ENCODE measurements at regions not wholly inside any gene's neighbourhood (a gene's known extent, or its start where the extent isn't known, plus 50 kb on each side); places are given as distances from the start of the nearest gene placed in this dataset.
A peak's percentile ranks its signal among the peaks of the same experiment; 100 is the strongest.

GRCh38 chr20:10781526-10781925, 107.7 kb upstream of the JAG1 start:
- no peak overlapping the region for H3K4me2 ChIP-seq (ENCODE audit: low read length)
- no peaks in the 10 kb centered on the region for H3K79me2 ChIP-seq (replicated peaks; ENCODE audit: insufficient read depth, low read length)
- H3K9me3 ChIP-seq (ENCODE audit: low read length) = no peaks in the 10 kb centered on the region
- H3F3A ChIP-seq (ENCODE audit: insufficient read depth, low read length, poor library complexity, severe bottlenecking) = no peaks in the 10 kb centered on the region
- TF ChIP-seq MXI1 (conservative IDR thresholded peaks at IDR 0.05; ENCODE audit: poor library complexity, severe bottlenecking) (no peak), CTCF (IDR thresholded peaks at IDR 0.05; ENCODE audit: poor library complexity, severe bottlenecking) (no peak), TAF1 (IDR thresholded peaks at IDR 0.05; ENCODE audit: low read depth) (no peak), SMC3 (conservative IDR thresholded peaks at IDR 0.05; ENCODE audit: poor library complexity) (no peak), REST (IDR thresholded peaks at IDR 0.05; ENCODE audit: borderline replicate concordance) (no peak), EZH2 (IDR thresholded peaks at IDR 0.05; ENCODE audit: borderline replicate concordance, insufficient read depth, low read length, poor library complexity, severe bottlenecking) (no peak), RAD21 (conservative IDR thresholded peaks at IDR 0.05) (no peak), EP300 (conservative IDR thresholded peaks at IDR 0.05; ENCODE audit: poor library complexity, severe bottlenecking) (no peak), POLR2AphosphoS5 (IDR thresholded peaks at IDR 0.05) (no peak)
- no peak overlapping the region for H2AFZ ChIP-seq (ENCODE audit: low read depth, low read length)
- no peak overlapping the region for H3K27ac ChIP-seq (ENCODE audit: low read length)
- no peaks in the 10 kb centered on the region for H3K27me3 ChIP-seq (ENCODE audit: insufficient read depth, low read depth, low read length)
- no peak overlapping the region for H3K4me3 ChIP-seq (ENCODE audit: low read length)
- no peaks in the 10 kb centered on the region for H3K36me3 ChIP-seq (ENCODE audit: insufficient read depth, low read length)
- no peaks in the 10 kb centered on the region for H4K20me1 ChIP-seq (ENCODE audit: insufficient read depth)
- no peaks in the 10 kb centered on the region for H3K9me2 ChIP-seq (ENCODE audit: insufficient read depth, low read length)
- H3K9ac ChIP-seq (ENCODE audit: low read length) = no peak overlapping the region

- peak overlapping the region; percentile 5 for H3K4me3 ChIP-seq (ENCODE audit: low read length)
- H3K9me3 ChIP-seq (ENCODE audit: low read length) = no peaks in the 10 kb centered on the region
Measured at GRCh38 chr20:10783707-10784553, 110.1 kb upstream of the JAG1 start.

More at GRCh38 chr20:10783707-10784553, 110.1 kb upstream of the JAG1 start:
- H4K20me1 ChIP-seq (ENCODE audit: insufficient read depth) = no peaks in the 10 kb centered on the region
- TF ChIP-seq MXI1 (conservative IDR thresholded peaks at IDR 0.05; ENCODE audit: poor library complexity, severe bottlenecking) = no peak
- TF ChIP-seq POLR2AphosphoS5 (IDR thresholded peaks at IDR 0.05) = no peak
- no peak for TF ChIP-seq CTCF (IDR thresholded peaks at IDR 0.05; ENCODE audit: poor library complexity, severe bottlenecking)
- no peak for TF ChIP-seq RAD21 (conservative IDR thresholded peaks at IDR 0.05)
- TF ChIP-seq TAF1 (IDR thresholded peaks at IDR 0.05; ENCODE audit: low read depth) = no peak
- no peak for TF ChIP-seq SMC3 (conservative IDR thresholded peaks at IDR 0.05; ENCODE audit: poor library complexity)
- TF ChIP-seq REST (IDR thresholded peaks at IDR 0.05; ENCODE audit: borderline replicate concordance) = no peak
- no peak for TF ChIP-seq EZH2 (IDR thresholded peaks at IDR 0.05; ENCODE audit: borderline replicate concordance, insufficient read depth, low read length, poor library complexity, severe bottlenecking)
- no peak for TF ChIP-seq EP300 (conservative IDR thresholded peaks at IDR 0.05; ENCODE audit: poor library complexity, severe bottlenecking)
- peak overlapping the region; percentile 44 for H3K27ac ChIP-seq (ENCODE audit: low read length)
- H3K9ac ChIP-seq (ENCODE audit: low read length) = no peak overlapping the region
- H2AFZ ChIP-seq (ENCODE audit: low read depth, low read length) = no peak overlapping the region
- no peaks in the 10 kb centered on the region for H3K79me2 ChIP-seq (replicated peaks; ENCODE audit: insufficient read depth, low read length)
- no peaks in the 10 kb centered on the region for H3F3A ChIP-seq (ENCODE audit: insufficient read depth, low read length, poor library complexity, severe bottlenecking)
- no peaks in the 10 kb centered on the region for H3K27me3 ChIP-seq (ENCODE audit: insufficient read depth, low read depth, low read length)
- H3K9me2 ChIP-seq (ENCODE audit: insufficient read depth, low read length) = no peaks in the 10 kb centered on the region
- H3K36me3 ChIP-seq (ENCODE audit: insufficient read depth, low read length) = no peaks in the 10 kb centered on the region
- H3K4me2 ChIP-seq (ENCODE audit: low read length) = no peak overlapping the region

Measured in neural cell (in vitro differentiated cells).